ENCODE measurements at regions not wholly inside any gene's neighbourhood (a gene's known extent, or its start where the extent isn't known, plus 50 kb on each side); places are given as distances from the start of the nearest gene placed in this dataset.
A peak's percentile ranks its signal among the peaks of the same experiment; 100 is the strongest.
"Not testable (repeated sequence)": the region's sequence is repeated elsewhere in the genome, so short reads cannot be mapped to it uniquely, and the experiment has no call there.

- FAIRE-seq, result no peak
- DNase-seq (ENCODE audit: low spot score), result no peak
Measured at GRCh38 chr4:124945422-124945821, 232.9 kb upstream of the ANKRD50 start.

GRCh38 chr4:124943938-124944337 lies 231.4 kb upstream of the ANKRD50 start:
- DNase-seq (ENCODE audit: low spot score) (no peak), FAIRE-seq (no peak)

- DNase-seq (ENCODE audit: low spot score), result peak; percentile 53
- no peak for FAIRE-seq
Measured at GRCh38 chr4:124943145-124943889, 230.8 kb upstream of the ANKRD50 start.

- FAIRE-seq, result peak; percentile 76
- peak; percentile 30 for DNase-seq (ENCODE audit: low spot score)
Measured at GRCh38 chr4:124941267-124941666, 228.7 kb upstream of the ANKRD50 start.

GRCh38 chr4:124940387-124940786 lies 227.9 kb upstream of the ANKRD50 start:
- FAIRE-seq (peak; percentile 96), DNase-seq (ENCODE audit: low spot score) (peak; percentile 93)

GRCh38 chr4:124939908-124940307 lies 227.4 kb upstream of the ANKRD50 start:
- FAIRE-seq, result no peak
- DNase-seq (ENCODE audit: low spot score), result no peak

- FAIRE-seq, result no peak
- DNase-seq (ENCODE audit: low spot score), result no peak
Measured at GRCh38 chr4:124938836-124939235, 226.3 kb upstream of the ANKRD50 start.

GRCh38 chr4:124937993-124938392 lies 225.5 kb upstream of the ANKRD50 start:
- DNase-seq (ENCODE audit: low spot score), result no peak
- no peak for FAIRE-seq

- FAIRE-seq (no peak), DNase-seq (ENCODE audit: low spot score) (no peak)
Measured at GRCh38 chr4:124936427-124936826, 223.9 kb upstream of the ANKRD50 start.

GRCh38 chr4:124934916-124935315 lies 222.4 kb upstream of the ANKRD50 start:
- FAIRE-seq (no peak), DNase-seq (ENCODE audit: low spot score) (no peak)

GRCh38 chr4:124933521-124933920 lies 221.0 kb upstream of the ANKRD50 start:
- FAIRE-seq, result no peak
- no peak for DNase-seq (ENCODE audit: low spot score)

GRCh38 chr4:124932447-124932846 lies 219.9 kb upstream of the ANKRD50 start:
- no peak for FAIRE-seq
- no peak for DNase-seq (ENCODE audit: low spot score)

GRCh38 chr4:124931050-124931449 lies 218.5 kb upstream of the ANKRD50 start:
- peak; percentile 59 for FAIRE-seq
- DNase-seq (ENCODE audit: low spot score), result no peak

GRCh38 chr4:124922748-124923147 lies 210.2 kb upstream of the ANKRD50 start:
- not testable (repeated sequence) for FAIRE-seq; DNase-seq (ENCODE audit: low spot score)

- no peak for FAIRE-seq
- no peak for DNase-seq (ENCODE audit: low spot score)
Measured at GRCh38 chr4:124918559-124919122, 206.1 kb upstream of the ANKRD50 start.

GRCh38 chr4:124915073-124915472 lies 202.5 kb upstream of the ANKRD50 start:
- no peak for FAIRE-seq
- DNase-seq (ENCODE audit: low spot score), result no peak

- FAIRE-seq, result no peak
- DNase-seq (ENCODE audit: low spot score), result no peak
Measured at GRCh38 chr4:124913237-124913636, 200.7 kb upstream of the ANKRD50 start.

GRCh38 chr4:124910327-124910726 lies 197.8 kb upstream of the ANKRD50 start:
- FAIRE-seq (no peak), DNase-seq (ENCODE audit: low spot score) (no peak)

- DNase-seq (ENCODE audit: low spot score) (no peak), FAIRE-seq (no peak)
Measured at GRCh38 chr4:124907881-124908280, 195.3 kb upstream of the ANKRD50 start.

- FAIRE-seq (no peak), DNase-seq (ENCODE audit: low spot score) (no peak)
Measured at GRCh38 chr4:124905441-124905840, 192.9 kb upstream of the ANKRD50 start.

GRCh38 chr4:124904723-124905388 lies 192.3 kb upstream of the ANKRD50 start:
- no peak for FAIRE-seq
- DNase-seq (ENCODE audit: low spot score), result no peak

GRCh38 chr4:124903995-124904722 lies 191.6 kb upstream of the ANKRD50 start:
- FAIRE-seq (no peak), DNase-seq (ENCODE audit: low spot score) (no peak)
